ENCODE measurements at regions not wholly inside any gene's neighbourhood (a gene's known extent, or its start where the extent isn't known, plus 50 kb on each side); places are given as distances from the start of the nearest gene placed in this dataset.

DNA sequence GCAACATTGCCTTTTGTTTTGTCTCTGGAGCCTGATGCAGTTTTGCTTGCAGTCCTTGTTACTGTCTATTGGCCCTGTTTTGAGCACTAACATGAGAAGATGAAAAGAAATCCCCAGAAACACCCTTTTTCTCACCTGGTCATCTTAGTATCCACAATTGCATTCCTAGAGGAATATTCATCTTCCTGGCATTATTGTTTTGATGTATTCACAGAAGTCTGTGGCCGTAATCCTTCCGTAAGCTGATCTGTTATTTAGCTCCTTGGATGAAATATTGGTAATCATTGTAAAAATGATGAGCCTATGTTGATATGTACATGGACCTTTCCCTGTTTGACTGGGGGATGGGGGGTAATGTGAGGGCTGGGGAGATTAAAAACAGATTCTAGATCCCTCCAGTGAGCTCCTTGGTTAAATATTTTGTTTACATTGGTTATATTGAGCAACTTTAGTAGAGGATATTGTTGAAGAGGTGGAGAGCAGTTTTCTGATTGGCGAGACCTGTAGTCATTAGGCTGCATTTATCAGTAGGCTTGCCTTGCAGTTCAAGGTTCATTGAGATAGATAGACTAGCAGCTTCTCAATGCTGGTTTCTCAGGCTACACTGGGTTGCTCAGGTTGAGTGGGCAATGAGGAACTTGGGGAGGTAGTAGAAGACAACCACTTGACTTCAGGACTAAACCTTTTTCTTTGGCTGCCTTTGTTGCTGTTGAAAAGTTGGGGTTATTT lies 117.5 kb downstream of the MACIR start:
- DNase-seq (ENCODE audit: low read depth): no peak

DNA sequence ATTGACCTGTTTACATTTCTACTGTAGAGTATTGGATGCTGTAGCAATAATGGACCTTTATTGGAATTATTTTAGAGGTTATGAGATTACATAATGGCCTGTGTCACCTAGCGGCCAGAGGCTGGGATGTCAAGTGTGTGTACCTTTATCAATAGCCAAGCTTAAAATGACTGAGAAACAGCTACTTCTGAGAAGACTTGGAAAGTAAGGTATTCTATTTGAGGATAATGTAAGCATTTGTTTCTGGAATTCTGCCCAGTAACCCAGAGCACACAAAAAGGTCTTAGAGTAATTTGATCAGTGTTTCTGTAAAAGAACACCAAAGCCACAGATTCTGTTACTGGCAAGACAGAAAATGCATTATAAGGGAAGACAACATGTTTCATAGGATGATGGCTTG lies 116.8 kb downstream of the MACIR start:
- DNase-seq (ENCODE audit: low read depth): no peak

DNA sequence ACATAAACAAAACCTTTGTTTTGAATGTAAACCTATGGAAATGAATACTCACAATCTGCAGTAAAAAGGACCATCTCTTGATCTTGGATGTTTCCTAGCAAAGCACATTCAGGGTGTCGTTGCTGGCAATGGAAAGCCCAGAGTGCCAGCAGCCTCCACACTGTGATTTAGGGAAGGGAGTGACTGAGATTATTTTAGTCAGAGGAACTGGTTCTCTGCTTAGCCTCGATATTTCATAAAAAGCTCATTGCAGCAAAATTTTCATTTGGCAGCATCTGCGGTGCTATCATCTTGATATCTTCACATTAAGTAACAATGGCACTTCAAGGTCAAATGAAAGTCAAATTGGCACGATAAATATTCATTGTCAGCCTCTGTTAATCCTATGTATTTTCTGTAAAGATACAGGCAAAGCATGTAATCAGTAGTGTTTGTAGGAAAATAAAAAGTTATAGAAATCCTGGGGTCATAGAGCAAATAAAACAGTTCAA lies 116.0 kb downstream of the MACIR start:
- no peak for DNase-seq (ENCODE audit: low read depth)

DNA sequence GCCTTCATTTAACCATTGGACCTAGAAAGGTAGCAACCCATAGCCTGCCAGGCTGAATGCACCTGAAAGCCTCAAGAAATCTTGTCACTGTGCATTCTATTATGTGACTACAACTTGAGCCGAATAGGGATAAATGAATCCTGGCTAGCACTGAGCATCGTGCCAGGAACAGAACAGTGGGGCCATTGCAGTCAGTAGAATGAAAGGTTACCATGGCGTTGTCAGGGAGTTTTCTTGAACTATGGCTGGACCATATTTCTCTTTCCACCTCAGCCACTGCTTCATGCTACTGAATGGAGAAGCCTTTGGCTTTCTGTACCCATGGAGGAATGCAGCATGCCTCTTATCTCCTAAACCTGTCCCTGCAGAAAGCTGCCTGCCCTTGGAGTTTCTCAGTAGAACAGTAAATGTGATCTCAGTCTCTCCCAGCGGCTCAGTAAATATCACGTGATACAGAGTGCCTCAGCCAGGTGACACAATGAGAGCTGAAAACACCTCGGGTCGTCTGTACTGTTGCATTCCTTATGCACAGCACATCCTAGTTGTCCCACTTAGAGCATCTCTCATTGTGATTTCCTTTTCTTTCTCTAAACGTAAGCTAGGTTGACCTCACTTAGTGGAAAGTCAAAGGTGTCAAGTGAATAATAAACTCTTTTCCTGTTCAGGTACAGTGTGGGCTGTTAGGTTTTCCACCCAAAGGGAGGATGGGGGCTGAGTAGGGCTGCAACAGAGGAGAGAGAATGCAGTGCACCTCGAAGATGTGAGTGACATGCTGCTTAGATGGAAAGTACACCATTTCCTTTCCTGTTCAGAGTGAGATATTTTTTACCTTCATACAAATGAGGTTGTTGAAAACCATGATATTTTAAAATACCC lies 115.3 kb downstream of the MACIR start:
- no peak for DNase-seq (ENCODE audit: low read depth)

DNA sequence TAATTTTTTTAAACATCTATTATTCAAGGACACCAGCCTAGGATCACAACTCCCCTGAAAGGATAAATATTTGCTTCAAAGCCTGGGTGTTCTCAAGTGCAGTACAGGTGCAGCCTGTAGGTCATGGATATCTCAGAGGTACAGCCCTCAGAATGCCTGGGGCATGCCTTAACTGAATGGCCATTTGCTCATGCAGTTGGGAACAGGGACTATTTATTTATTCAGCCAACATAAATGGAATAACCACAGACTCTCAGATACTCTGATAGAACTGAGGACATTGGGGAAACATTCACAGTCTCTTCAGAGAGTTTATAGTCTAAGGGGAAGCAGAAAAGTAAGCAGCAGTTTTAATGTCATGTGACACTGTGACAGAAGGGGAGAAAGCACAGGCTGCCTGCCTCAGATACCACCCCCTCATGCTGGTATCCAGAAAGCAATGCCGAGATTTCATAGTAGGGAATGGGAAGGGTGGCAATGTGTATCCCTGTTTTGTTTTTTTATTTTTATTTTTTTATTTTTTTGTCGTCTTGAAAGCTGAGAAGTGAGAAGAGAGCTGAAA lies 112.6 kb downstream of the MACIR start:
- DNase-seq (ENCODE audit: low read depth): no peak

DNA sequence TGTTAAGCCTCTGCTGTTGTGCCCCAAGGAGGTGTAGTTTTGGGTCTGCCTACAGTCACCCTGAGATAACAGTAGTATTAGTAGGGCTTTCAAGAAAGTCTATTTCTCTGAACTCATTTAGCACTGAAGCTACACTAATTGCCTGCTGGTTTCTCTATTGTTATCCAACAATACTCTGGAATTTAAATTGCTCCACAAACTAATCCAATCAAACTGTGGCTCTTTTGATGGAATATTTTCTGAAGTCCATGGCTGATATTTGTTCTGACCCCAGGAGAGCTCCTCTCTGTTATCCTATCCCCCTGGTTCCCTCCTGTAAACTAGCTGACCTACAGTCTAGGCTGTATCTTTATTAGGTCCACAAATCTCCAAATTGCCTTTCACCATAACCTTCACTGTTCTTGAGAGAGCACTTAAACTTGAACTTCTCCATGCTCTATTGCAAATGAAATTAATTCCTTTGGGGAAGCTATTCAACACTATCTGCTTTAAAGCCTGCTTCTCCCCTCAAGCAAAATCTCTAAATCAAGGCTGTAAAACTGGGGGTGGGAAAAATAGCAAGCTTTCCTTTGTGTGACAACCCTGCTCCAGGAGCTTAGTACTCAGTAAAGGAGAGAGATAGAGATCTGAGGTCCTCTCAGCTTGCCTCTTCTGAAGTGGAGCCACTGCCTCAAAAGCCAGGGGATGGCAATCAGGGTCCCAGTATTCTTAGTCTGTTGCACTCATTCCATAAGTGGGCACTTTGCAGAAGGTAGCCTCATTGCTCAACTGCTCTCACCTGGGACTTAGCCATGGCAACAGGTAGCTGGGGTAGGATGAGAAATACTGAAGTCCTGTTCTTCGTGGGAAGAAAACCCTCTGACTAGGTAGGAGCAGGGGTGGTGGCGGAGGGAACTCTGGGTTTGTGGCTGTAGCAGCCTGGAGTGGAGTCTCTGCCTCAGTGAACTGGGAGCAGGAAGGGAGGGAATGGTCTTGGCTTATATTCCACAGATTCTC lies 110.9 kb downstream of the MACIR start:
- DNase-seq (ENCODE audit: low read depth): no peak

DNA sequence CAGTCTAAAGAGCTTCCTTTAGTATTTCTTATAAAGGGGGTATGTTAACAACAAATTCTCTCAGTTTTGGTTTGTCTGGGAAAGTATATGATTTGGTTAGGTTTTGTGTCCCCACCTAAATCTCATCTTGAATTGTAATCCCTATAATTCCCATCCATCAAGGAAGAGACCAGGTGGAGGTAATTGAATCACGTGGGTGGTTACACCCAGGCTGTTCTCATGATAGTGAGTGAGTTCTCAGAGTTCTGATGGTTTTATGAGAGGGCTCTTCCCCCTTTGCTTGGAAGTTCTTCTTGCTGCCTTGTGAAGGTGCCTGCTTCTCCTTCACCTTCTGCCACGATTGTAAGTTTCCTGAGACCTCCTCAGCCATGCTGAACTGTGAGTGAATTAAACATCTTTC lies 109.1 kb downstream of the MACIR start:
- no peak for DNase-seq (ENCODE audit: low read depth)

DNA sequence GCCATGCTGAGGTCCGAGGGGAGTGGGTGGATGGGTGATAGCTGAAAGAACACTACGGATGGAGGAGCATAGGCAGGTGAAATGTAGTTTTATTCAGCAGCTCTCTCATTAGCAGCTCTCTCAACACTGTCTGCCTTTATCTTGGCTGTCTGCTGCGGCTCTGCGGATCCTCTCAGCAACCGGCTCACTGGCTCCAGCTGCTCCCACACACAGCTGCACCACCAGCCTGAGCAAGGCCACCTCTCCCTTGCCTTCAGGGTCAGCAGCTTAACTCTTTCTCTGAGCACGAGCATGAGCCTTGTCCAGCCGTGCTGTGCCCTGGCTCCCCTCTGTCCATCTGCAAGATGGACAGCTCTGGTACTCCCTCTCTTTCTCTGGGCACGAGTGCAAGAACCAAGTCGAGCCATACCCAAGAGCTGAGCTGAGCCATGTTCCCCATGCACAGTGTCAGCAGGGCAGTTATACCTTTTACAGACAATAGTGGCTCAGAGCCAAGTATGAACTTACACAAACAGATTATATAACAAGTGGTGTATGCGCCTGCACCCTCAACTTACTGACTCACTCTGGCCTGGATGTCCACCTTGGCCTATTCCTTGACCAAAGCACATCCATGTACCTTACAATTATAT lies 108.5 kb downstream of the MACIR start:
- no peak for DNase-seq (ENCODE audit: low read depth)

DNA sequence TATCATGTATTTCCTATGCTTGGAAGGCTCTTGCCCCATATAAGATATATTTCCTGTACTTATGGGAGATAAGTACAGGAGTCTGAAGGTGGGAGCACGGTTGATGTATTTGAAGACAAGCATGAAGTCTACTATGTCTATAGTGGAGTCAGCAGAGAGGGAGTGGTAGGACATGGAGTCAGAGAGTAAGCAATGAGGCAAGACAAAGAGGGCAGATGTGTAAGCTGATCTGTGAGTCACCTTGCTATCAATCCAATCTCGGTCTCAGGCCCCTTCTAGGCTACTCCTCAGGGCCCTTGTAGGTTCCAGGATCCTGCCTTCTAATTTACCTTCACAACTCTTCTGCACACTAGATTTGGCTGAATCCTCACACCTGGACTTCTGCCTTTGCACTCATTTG lies 105.5 kb downstream of the MACIR start:
- no peak for DNase-seq (ENCODE audit: low read depth)

DNA sequence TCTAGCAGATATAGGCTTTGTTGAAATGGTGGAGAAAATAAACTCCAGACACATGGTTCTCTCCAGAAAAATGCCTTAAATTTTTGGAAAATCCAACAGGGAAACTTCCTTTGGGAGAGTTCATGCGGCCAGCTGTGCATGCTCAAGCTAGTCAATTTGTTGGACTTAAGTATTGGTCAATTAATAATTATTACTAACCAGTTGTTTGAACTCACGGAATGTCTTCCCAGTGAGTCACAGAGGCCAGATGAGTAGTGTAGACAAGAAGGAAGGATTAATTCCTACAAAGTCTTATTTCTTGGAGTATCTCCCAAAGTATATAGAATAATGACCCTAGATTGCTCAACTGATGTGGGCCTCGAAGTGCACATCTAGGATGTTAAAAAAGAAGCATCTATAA lies 103.6 kb downstream of the MACIR start:
- no peak for DNase-seq (ENCODE audit: low read depth)

DNA sequence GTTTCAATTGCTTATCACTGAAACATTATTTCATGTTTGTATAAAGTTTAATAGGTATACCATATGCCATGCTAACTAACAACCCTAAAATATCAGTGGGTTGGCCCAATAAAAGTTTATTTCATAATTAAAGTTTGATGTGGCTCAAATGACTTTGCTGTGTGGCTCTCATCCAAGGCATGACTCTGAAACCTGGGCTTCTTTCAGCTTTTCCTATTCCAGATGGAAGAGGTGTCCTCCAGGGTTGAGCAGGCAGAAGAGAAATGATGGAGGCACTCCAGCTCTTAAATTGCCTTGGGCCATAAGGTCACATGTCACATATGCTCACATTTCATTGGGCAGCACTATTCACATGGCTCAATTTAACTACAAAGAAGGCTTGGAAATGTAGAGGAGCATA lies 101.9 kb downstream of the MACIR start:
- no peak for DNase-seq (ENCODE audit: low read depth)

DNA sequence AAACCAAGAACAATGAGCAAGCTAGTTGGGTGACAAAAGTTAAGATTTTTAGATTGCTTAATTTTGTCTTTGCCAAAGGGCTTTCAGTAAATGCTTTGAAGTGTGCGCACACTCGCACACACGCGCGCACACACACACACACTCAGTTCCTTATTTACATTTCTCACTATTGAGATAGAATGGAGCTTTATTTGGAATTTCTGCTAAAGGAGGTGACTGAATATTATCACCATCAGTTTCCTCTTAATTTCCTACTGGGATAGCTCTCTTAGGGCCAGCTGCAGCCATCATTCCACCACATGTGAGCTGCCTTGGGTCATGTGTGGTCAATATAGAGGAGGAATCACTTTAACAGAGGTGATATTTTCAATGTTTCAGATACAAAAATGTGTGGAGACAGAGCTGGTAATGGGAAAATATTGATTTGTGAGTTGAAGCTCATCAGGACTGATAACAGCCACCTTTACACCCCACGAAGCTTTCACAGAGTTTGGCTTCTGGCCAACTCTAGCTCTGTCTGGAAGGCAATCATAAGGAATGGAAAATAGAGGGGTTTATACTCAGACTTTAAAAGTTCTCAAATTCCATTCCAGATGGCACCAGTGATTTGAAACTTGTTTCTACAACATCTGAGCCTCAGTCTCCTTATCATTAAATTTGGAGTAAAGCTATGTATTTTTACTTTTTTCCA lies 99.9 kb downstream of the MACIR start:
- DNase-seq (ENCODE audit: low read depth): no peak

DNA sequence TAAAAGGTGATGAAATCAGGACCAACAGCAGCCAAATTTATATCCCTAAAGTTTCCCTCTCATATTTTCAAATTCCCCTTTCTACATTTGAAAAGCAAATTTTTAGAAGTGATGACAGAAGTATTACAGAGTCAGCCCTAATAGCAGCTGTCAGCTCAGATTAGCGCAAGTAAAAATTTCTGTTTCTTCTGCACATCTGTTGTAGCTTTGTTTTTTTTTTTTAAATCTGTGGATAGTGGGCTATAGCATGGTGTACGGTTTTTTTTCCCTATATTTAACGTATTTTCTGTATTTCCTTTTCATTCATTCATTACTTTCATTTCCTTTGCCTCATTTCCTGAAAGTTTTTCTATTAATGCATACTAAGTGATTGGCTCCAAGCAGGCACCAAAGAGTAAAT lies 99.1 kb downstream of the MACIR start:
- DNase-seq (ENCODE audit: low read depth): no peak

DNA sequence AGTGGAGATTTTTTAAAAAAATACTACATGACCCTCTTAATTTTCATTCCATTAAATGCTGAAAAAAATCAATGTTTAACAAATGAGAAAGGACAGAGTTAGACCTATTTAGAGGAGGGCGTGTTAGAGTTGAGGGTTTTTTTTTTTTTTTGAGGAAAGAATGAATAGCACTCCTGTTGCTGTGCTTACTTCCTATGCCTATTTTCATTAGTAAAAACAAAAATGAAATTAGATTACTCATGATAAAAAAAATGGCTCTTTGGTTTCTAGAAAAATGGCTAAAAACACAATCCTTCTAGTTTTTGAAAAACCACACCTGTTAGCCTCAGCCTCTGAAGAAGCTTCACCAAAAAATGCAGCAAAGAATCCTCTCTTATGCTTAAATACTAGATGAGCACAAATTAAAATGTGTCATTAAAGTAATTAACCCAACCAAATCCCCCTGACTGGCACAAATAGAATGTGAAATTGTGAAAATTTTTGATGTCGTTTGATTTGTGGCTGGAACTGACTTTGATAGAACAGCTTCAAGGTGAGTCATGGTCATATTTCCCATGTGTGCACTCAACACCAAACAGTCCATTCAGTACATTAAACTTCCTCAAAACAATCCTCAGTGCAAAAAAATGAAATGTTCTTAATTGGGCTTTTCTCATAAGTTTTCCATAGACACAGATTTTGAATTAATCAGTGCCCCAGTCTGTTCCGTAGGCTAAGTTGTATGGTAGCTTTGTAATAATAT lies 98.0 kb downstream of the MACIR start:
- DNase-seq (ENCODE audit: low read depth): no peak

DNA sequence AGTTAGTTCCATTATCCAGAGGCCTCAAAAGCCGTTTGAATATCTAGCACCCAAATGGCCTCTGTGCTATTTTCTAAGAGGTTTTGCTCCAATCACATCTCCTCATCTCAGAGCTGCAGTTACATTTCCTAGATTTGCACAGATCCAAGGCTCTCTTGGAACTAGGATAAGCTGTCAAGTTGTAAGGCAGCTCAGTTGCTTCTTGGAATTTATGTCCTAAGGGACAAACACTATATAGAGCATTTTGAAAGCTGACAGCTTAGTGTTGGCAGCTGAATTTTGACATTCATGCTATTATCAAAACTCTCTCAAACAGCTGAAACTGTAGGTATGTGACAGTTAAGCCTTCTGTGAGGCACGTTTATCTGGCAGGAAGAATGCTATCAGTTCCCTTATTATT lies 97.0 kb downstream of the MACIR start:
- DNase-seq (ENCODE audit: low read depth): no peak

DNA sequence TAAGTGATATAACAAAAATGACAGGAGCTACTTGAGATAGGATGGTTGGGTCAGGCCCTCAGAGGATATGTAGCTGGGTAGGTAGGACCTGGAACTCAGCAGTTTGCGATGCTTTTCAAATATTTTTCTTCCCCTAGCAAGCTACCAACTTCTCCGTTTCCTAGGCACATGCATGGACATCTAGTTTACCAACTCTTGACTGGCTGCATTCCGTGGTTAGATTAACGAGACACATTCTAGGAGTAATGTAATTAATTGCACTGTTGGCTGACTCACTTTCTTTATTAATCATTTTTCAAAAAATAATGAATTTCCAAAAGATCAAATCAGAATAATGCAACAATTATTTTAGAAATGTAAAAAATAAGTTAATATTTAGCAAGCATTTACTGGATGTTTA lies 95.9 kb downstream of the MACIR start:
- no peak for DNase-seq (ENCODE audit: low read depth)

DNA sequence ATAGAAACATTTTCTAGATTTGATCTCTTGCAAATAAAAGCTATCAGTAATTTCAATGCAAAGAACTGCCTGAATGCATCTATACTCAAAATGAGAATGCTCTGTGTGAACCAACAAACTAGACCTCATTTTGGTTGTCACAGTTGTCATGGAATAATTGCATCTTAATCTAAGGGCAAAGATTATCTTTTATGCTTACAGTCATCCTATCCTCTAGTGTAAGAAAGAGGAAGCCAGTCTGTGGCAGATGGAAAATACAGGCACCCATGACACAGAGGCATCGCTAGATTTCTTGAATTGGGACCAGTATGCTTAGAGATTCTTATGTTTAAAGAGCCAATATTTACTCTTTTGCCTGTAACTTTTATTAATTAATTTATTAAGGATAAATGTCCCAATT lies 95.0 kb downstream of the MACIR start:
- DNase-seq (ENCODE audit: low read depth): no peak

DNA sequence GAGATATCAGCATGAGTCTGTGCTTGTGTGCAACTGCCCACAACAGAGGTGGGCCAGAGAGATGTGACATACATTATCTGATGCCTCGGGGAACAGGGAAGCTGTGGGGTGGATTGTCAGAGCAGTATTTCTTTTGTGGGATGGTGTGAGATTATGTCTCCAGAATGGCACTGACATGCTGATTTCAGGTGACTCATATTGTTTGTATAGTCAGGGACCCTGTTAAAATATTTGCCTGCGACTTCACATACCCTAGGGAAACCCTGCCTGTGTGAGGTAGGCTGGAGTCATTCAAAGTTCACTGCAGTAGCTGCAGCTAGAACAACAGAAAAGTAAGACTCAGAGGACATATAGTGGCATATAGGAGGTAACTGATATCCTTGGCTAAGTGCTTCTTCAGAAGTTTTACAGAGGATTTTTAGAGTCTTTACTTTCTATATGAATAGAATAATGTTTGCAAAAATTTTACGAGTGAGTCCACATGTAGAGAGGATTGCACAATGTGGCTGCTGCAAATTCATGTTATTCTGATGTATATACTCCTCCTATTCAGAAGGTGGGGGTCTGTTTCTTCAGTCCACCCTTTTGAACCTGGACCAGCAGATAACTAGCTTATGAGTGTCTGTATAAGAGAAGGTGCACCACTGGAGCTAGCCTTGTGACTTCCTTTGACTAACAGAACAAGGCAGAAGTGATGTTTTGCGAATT lies 89.3 kb downstream of the MACIR start:
- no peak for DNase-seq (ENCODE audit: low read depth)

DNA sequence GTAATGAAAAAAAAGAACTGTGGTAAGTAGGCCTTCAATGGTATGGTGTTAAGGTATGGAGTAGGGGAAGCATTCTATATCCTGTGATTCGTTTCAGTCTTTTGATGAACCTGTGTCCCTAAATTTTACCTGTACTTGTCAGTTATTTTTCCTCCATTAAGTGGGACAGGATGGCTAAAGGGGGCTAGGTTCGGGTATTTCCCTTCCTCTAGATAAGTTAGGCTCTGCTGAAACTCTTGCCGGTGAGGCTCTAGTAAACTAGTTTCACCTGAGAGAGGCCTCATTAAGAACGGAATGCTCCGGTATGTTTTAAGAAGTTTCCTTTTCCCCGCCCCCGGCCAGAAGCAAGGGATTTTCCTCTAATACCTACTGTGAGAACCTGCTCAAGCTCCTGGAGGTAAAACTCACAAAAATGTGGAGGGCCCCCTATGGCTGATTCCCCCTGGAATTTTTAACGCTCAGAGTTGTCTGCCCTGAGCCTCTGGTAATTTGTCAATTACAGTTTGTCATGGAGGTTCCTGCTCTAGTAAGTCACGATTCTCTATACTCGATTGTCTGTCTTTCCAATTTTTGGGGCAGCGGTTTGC lies 87.7 kb downstream of the MACIR start:
- no peak for DNase-seq (ENCODE audit: low read depth)

Data from GM04504 (cell line).